H9 (cell line): ENCODE measurements at regions not wholly inside any gene's neighbourhood (a gene's known extent, or its start where the extent isn't known, plus 50 kb on each side); places are given as distances from the start of the nearest gene placed in this dataset.

Experiments
- DNase-seq: peaks from one replicate; pipeline ENCODE4 v3.0.0-alpha.2; 2017
- H2AFZ ChIP-seq: one replicate; pipeline ENCODE4 v1.6.1; 2013; ENCODE audit warnings: mild to moderate bottlenecking, low read length, control low read depth, moderate library complexity
- H2AK5ac ChIP-seq: 2 replicates; pipeline ENCODE4 v1.6.1; 2013; ENCODE audit warnings: low read length, control low read depth, mixed read lengths; ENCODE audit not compliant: insufficient read length
- H2BK120ac ChIP-seq: one replicate; pipeline ENCODE4 v1.6.1; 2013; ENCODE audit warnings: low read depth, mild to moderate bottlenecking, low read length, control low read depth, inconsistent platforms; ENCODE audit not compliant: poor library complexity, severe bottlenecking
- H2BK12ac ChIP-seq: 2 replicates; pipeline ENCODE4 v1.6.1; 2013; ENCODE audit warnings: low read length, control low read depth, mixed read lengths, low read depth; ENCODE audit not compliant: insufficient read length
- H2BK15ac ChIP-seq: 2 replicates; pipeline ENCODE4 v1.6.1; 2013; ENCODE audit warnings: low read depth, low read length, control low read depth
- H2BK20ac ChIP-seq: one replicate; pipeline ENCODE4 v1.6.1; 2013; ENCODE audit warnings: low read depth, mild to moderate bottlenecking, low read length, control low read depth, inconsistent platforms; ENCODE audit not compliant: poor library complexity, severe bottlenecking
- H2BK5ac ChIP-seq: 2 replicates; pipeline ENCODE4 v1.6.1; 2013; ENCODE audit warnings: low read length, control low read depth, mixed read lengths; ENCODE audit not compliant: insufficient read length
- H3K14ac ChIP-seq: 2 replicates; pipeline ENCODE4 v1.6.1; 2013; ENCODE audit warnings: low read length, control low read depth; ENCODE audit not compliant: insufficient read depth
- H3K18ac ChIP-seq: 2 replicates; pipeline ENCODE4 v1.6.1; 2013; ENCODE audit warnings: low read depth, mild to moderate bottlenecking, mixed read lengths, low read length, control low read depth; ENCODE audit not compliant: insufficient read length
- H3K23ac ChIP-seq: 2 replicates; pipeline ENCODE4 v1.6.1; 2013; ENCODE audit warnings: low read length, control low read depth, mixed read lengths, low read depth; ENCODE audit not compliant: insufficient read length
- H3K23me2 ChIP-seq: 2 replicates; pipeline ENCODE4 v1.6.1; 2013; ENCODE audit warnings: low read depth, mild to moderate bottlenecking, mixed read lengths, low read length, control low read depth; ENCODE audit not compliant: insufficient read length, poor library complexity, severe bottlenecking
- H3K27ac ChIP-seq: 2 replicates; pipeline ENCODE4 v1.5.1; 2013; ENCODE audit warnings: low read length, control low read depth, mixed read lengths, low read depth; ENCODE audit not compliant: insufficient read length
- H3K27me3 ChIP-seq: 2 replicates; pipeline ENCODE4 v1.6.1; 2013; ENCODE audit warnings: low read length, control low read depth, inconsistent platforms; ENCODE audit not compliant: insufficient read depth
- H3K4ac ChIP-seq: 2 replicates; pipeline ENCODE4 v1.6.1; 2013; ENCODE audit warnings: low read depth, mild to moderate bottlenecking, control low read depth, inconsistent platforms, low read length, moderate library complexity
- H3K4me1 ChIP-seq: 2 replicates; pipeline ENCODE4 v1.6.1; 2013; ENCODE audit warnings: low read length, control low read depth, inconsistent platforms; ENCODE audit not compliant: insufficient read depth
- H3K4me2 ChIP-seq: 2 replicates; pipeline ENCODE4 v1.6.1; 2013; ENCODE audit warnings: low read length, control low read depth, mixed read lengths; ENCODE audit not compliant: insufficient read length, insufficient read depth
- H3K56ac ChIP-seq: 2 replicates; pipeline ENCODE4 v1.6.1; 2013; ENCODE audit warnings: low read depth, mild to moderate bottlenecking, mixed read lengths, low read length, control low read depth; ENCODE audit not compliant: insufficient read length
- H3K79me1 ChIP-seq: 2 replicates; pipeline ENCODE4 v1.6.1; 2013; ENCODE audit warnings: low read depth, mild to moderate bottlenecking, moderate library complexity, low read length, control low read depth, inconsistent platforms; ENCODE audit not compliant: insufficient read depth, poor library complexity, severe bottlenecking
- H3K79me2 ChIP-seq: 2 replicates; pipeline ENCODE4 v1.6.1; 2013; ENCODE audit warnings: low read length, control low read depth, inconsistent platforms; ENCODE audit not compliant: insufficient read depth
- H3K9ac ChIP-seq: 2 replicates; pipeline ENCODE4 v1.6.1; 2013; ENCODE audit warnings: low read length, control low read depth, mixed read lengths; ENCODE audit not compliant: insufficient read length; ENCODE audit errors: extremely low read depth
- H3K9me3 ChIP-seq: one replicate; pipeline ENCODE4 v1.6.1; 2013; ENCODE audit warnings: low read depth, low read length, inconsistent platforms; ENCODE audit not compliant: control insufficient read depth
- H3T11ph ChIP-seq: one replicate; pipeline ENCODE4 v1.6.1; 2013; ENCODE audit warnings: mild to moderate bottlenecking, low read length, control low read depth, inconsistent platforms
- H4K20me1 ChIP-seq: one replicate; pipeline ENCODE4 v1.6.1; 2013; ENCODE audit not compliant: control insufficient read depth, insufficient read length, insufficient read depth
- H4K5ac ChIP-seq: 2 replicates; pipeline ENCODE4 v1.6.1; 2013; ENCODE audit warnings: low read depth, mild to moderate bottlenecking, mixed read lengths, low read length, control low read depth; ENCODE audit not compliant: insufficient read length
- H4K8ac ChIP-seq: replicated peaks from 2 replicates; pipeline ENCODE4 v1.6.1; 2013; ENCODE audit warnings: low read length, control low read depth, mixed read lengths, low read depth; ENCODE audit not compliant: insufficient read length
- H4K91ac ChIP-seq: 2 replicates; pipeline ENCODE4 v1.6.1; 2013; ENCODE audit warnings: low read depth, mild to moderate bottlenecking, moderate library complexity, mixed read lengths, low read length, control low read depth; ENCODE audit not compliant: insufficient read length
- H3K27ac Mint-ChIP-seq, 3 experiments: 2 replicates in 2 of 3; 3 replicates in 1 of 3; pipeline ENCODE4 v1.8.0; 2020 to 2021; ENCODE audit warnings: mixed read lengths in 3 of 3, mild to moderate bottlenecking in 1 of 3, moderate library complexity in 1 of 3
- H3K27me3 Mint-ChIP-seq: 2 replicates; pipeline ENCODE4 v1.8.0; 2021; ENCODE audit warnings: low read depth, mild to moderate bottlenecking, moderate library complexity, mixed read lengths
- H3K36me3 Mint-ChIP-seq, 3 experiments: 2 replicates in 2 of 3; 3 replicates in 1 of 3; pipeline ENCODE4 v1.8.0; 2020 to 2021; ENCODE audit warnings: low read depth in 3 of 3, mixed read lengths in 3 of 3; ENCODE audit not compliant: insufficient read depth in 1 of 3
- H3K4me1 Mint-ChIP-seq, 2 experiments: 2 replicates each; pipeline ENCODE4 v1.8.0; 2020; ENCODE audit warnings: mixed read lengths in 2 of 2
- H3K4me3 Mint-ChIP-seq, 2 experiments: 2 replicates in 1 of 2; 3 replicates in 1 of 2; pipeline ENCODE4 v1.8.0; 2020 to 2021; ENCODE audit warnings: mild to moderate bottlenecking in 2 of 2, mixed read lengths in 2 of 2, moderate library complexity in 1 of 2
- H3K9me3 Mint-ChIP-seq, 2 experiments: 2 replicates in 1 of 2; 3 replicates in 1 of 2; pipeline ENCODE4 v1.8.0; 2020; ENCODE audit warnings: mild to moderate bottlenecking in 2 of 2, mixed read lengths in 2 of 2, moderate library complexity in 1 of 2
- CTCF ChIP-seq: fragments of 200-600 bp; sonication (generic); conservative IDR thresholded peaks from 3 replicates; pipeline ENCODE4 v1.8.0; 2021; ENCODE audit warnings: antibody characterized with exemption, mild to moderate bottlenecking
- WGBS: extraction: QIAGEN DNeasy Blood & Tissue Kit; methylation state at CpG from one replicate; pipeline ENCODE4 v1.1.7; 2013; ENCODE audit warnings: missing lambda C conversion rate, low lambda C conversion rate, mixed read lengths; ENCODE audit not compliant: insufficient read length; ENCODE audit errors: extremely low coverage; 5-methylcytosine and 5-hydroxymethylcytosine counted together

DNA sequence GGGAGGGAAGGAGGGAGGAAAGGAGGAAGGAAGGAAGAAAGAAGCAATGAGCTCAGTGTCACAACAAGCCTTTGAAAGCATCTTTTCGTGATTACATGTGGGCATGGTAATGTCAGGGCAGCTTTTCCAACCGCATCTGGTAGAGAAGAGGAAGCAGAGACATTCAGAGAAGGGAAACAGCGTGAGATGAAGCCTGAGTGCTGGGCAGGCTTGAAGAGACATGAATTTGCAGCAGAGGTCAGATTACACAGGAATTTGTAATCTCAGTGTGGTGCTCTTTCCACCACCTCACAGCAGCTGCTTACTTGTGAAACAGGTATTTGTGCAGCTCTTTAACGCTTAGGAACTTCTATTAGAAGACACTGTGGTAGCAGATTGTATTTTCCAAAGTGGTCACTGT lies 289.5 kb upstream of the C11orf87 start:
- no peak overlapping the region for H4K91ac ChIP-seq
- no peak overlapping the region for H3K27ac ChIP-seq
- WGBS: no CpG with 5 or more reads among the region's 4 CpGs
- Mint-ChIP-seq H3K4me3 (0 out of 5 replicates have a peak overlapping the region, but pooled peaks of 1 of the 2 experiments have one; percentile 8), H3K9me3 (peaks cover 0 to 2% of the 10 kb centered on the region in 2 experiments; a peak in 2 of 5 replicates), H3K4me1 (peaks cover 21 to 30% of the 10 kb centered on the region in 2 experiments), H3K36me3 (peaks cover 0 to 4% (median 0%) of the 10 kb centered on the region in 3 experiments; a peak in 1 of 7 replicates), H3K27ac (peak overlapping the region in 1 of 3 experiments; percentile 13; a peak in 1 of 7 replicates), H3K27me3 (peaks cover 6% of the 10 kb centered on the region)
- H2BK12ac ChIP-seq: no peak overlapping the region
- H2BK120ac ChIP-seq: no peak overlapping the region
- no peak overlapping the region for H3K14ac ChIP-seq
- H3K23ac ChIP-seq: no peak overlapping the region
- H2BK20ac ChIP-seq: no peak overlapping the region
- DNase-seq: peak; percentile 47
- no peaks in the 10 kb centered on the region for H3K79me1 ChIP-seq
- no peak overlapping the region for H4K5ac ChIP-seq
- H3K4ac ChIP-seq: no peak overlapping the region
- H4K8ac ChIP-seq: no peak overlapping the region
- no peak overlapping the region for H2BK15ac ChIP-seq
- no peak overlapping the region for H3K56ac ChIP-seq
- H3K9ac ChIP-seq: no peak overlapping the region
- peaks cover 9% of the 10 kb centered on the region; the same call in 1 of the 2 replicates for H3K4me1 ChIP-seq
- no peak overlapping the region for H2AK5ac ChIP-seq
- no peak for TF ChIP-seq CTCF
- no peaks in the 10 kb centered on the region for H4K20me1 ChIP-seq
- no peak overlapping the region for H2BK5ac ChIP-seq
- H2AFZ ChIP-seq: no peak overlapping the region
- no peaks in the 10 kb centered on the region for H3K23me2 ChIP-seq
- no peaks in the 10 kb centered on the region for H3K27me3 ChIP-seq
- no peaks in the 10 kb centered on the region for H3K79me2 ChIP-seq
- no peak overlapping the region for H3K18ac ChIP-seq
- H3K9me3 ChIP-seq: no peaks in the 10 kb centered on the region
- no peak overlapping the region for H3K4me2 ChIP-seq
- no peak overlapping the region for H3T11ph ChIP-seq
